SK-N-SH (cell line): ENCODE measurements at regions not wholly inside any gene's neighbourhood (a gene's known extent, or its start where the extent isn't known, plus 50 kb on each side); places are given as distances from the start of the nearest gene placed in this dataset.

ENCODE experiments used
- CTCF ChIA-PET: fragments of 300-600, 350-600 bp; formaldehyde crosslinking; extraction: SDS; loops from one replicate; lab custom pipeline; 2021; lab: Yijun Ruan, JAX
- POLR2A ChIA-PET: fragments of 350-600 bp; sonication (Branson Sonifier 250); formaldehyde crosslinking; extraction: SDS; loops from one replicate; lab custom pipeline; 2020; ENCODE audit warnings: antibody characterized with exemption, inconsistent platforms; lab: Yijun Ruan, JAX
- DNase-seq: peaks from one replicate; pipeline ENCODE4 v3.0.0; 2012
- H2AFZ ChIP-seq: fragments of 200-600 bp; sonication (generic); 2 replicates; pipeline ENCODE4 v1.8.1; 2016; ENCODE audit warnings: antibody characterized with exemption, mild to moderate bottlenecking, low read depth
- H3F3A ChIP-seq: fragments of 200-600 bp; sonication (generic); replicated peaks from 2 replicates; pipeline ENCODE3; 2016; ENCODE audit warnings: antibody characterized with exemption, mild to moderate bottlenecking; ENCODE audit not compliant: insufficient read depth
- H3K27ac ChIP-seq, 2 experiments: fragments of 200-500 bp in 1 of 2; fragments of 200-600 bp in 1 of 2; sonication (Bioruptor generic) in 1 of 2; sonication (generic), shearing (Covaris generic) in 1 of 2; 2 replicates each; pipeline versions ENCODE4 v1.5.1 to v1.6.1; 2014 to 2016; ENCODE audit warnings: low read depth in 2 of 2, inconsistent platforms in 1 of 2, low read length in 1 of 2, mild to moderate bottlenecking in 1 of 2, mixed read lengths in 1 of 2
- H3K27me3 ChIP-seq: fragments of 200-600 bp; sonication (generic), shearing (Covaris generic); 2 replicates; pipeline ENCODE4 v1.6.1; 2016; ENCODE audit warnings: mixed run types; ENCODE audit not compliant: insufficient read depth
- H3K36me3 ChIP-seq, 2 experiments: fragments of 200-500 bp in 1 of 2; fragments of 200-600 bp in 1 of 2; sonication (Bioruptor generic) in 1 of 2; sonication (generic) in 1 of 2; replicated peaks in 1 of 2; 2 replicates each; pipeline versions ENCODE3 to v1.5.1; 2014 to 2016; ENCODE audit warnings: low read length in 1 of 2, mild to moderate bottlenecking in 1 of 2; ENCODE audit not compliant: insufficient read depth in 2 of 2, control insufficient read depth in 1 of 2
- H3K4me1 ChIP-seq, 2 experiments: fragments of 200-500 bp in 1 of 2; fragments of 200-600 bp in 1 of 2; sonication (Bioruptor generic) in 1 of 2; sonication (generic), shearing (Covaris generic) in 1 of 2; 2 replicates each; pipeline versions ENCODE4 v1.5.1 to v1.6.1; 2014 to 2016; ENCODE audit warnings: low read depth in 1 of 2, low read length in 1 of 2, mixed run types in 1 of 2; ENCODE audit not compliant: insufficient read depth in 2 of 2, control insufficient read depth in 1 of 2
- H3K4me2 ChIP-seq: fragments of 200-600 bp; sonication (generic), shearing (Covaris generic); 2 replicates; pipeline ENCODE4 v1.6.1; 2017; ENCODE audit warnings: mixed run types
- H3K4me3 ChIP-seq, 2 experiments: fragments of 200-500 bp in 1 of 2; fragments of 200-600 bp in 1 of 2; sonication (Bioruptor generic) in 1 of 2; sonication (generic), shearing (Covaris generic) in 1 of 2; 2 replicates each; pipeline versions ENCODE4 v1.5.1 to v1.8.1; 2014 to 2016; ENCODE audit warnings: low read depth in 2 of 2, inconsistent platforms in 1 of 2, low read length in 1 of 2, mild to moderate bottlenecking in 1 of 2, mixed read lengths in 1 of 2, moderate library complexity in 1 of 2
- H3K79me2 ChIP-seq: fragments of 200-600 bp; sonication (generic); 2 replicates; pipeline ENCODE4 v1.8.1; 2017; ENCODE audit warnings: mild to moderate bottlenecking; ENCODE audit not compliant: insufficient read depth
- H3K9ac ChIP-seq: fragments of 200-600 bp; sonication (generic); 2 replicates; pipeline ENCODE4 v1.6.1; 2017; ENCODE audit warnings: mixed run types
- H3K9me2 ChIP-seq: fragments of 200-600 bp; sonication (generic); 2 replicates; pipeline ENCODE4 v1.6.1; 2017; ENCODE audit warnings: mixed run types
- H3K9me3 ChIP-seq: fragments of 200-600 bp; sonication (generic); 2 replicates; pipeline ENCODE4 v1.6.1; 2017; ENCODE audit warnings: mixed run types, mild to moderate bottlenecking, moderate library complexity
- H4K20me1 ChIP-seq: fragments of 200-600 bp; sonication (generic); 2 replicates; pipeline ENCODE4 v1.6.1; 2017; ENCODE audit warnings: mild to moderate bottlenecking, mixed run types; ENCODE audit not compliant: insufficient read depth
- ELF1 ChIP-seq: IDR thresholded peaks from 2 replicates; pipeline ENCODE4 v1.4.0; 2012
- EP300 ChIP-seq, 2 experiments: IDR thresholded peaks; 2 replicates each; pipeline versions ENCODE4 v1.4.0 to v1.6.1; 2012; ENCODE audit warnings: borderline replicate concordance in 1 of 2, low read depth in 1 of 2, low read length in 1 of 2
- FOSL2 ChIP-seq: IDR thresholded peaks from 2 replicates; pipeline ENCODE4 v1.4.0; 2012; ENCODE audit warnings: low read depth, mild to moderate bottlenecking, moderate library complexity, borderline replicate concordance
- FOXJ3 ChIP-seq: sonication (generic); formaldehyde crosslinking; IDR thresholded peaks from 2 replicates; pipeline ENCODE4 v1.5.1; 2020; ENCODE audit warnings: mild to moderate bottlenecking, missing genetic modification reagents
- GATA2 ChIP-seq: sonication (generic); formaldehyde crosslinking; IDR thresholded peaks from 2 replicates; pipeline ENCODE4 v1.5.0; 2020; ENCODE audit warnings: mild to moderate bottlenecking, missing genetic modification reagents
- MXI1 ChIP-seq: IDR thresholded peaks from 2 replicates; pipeline ENCODE4 v1.6.1; 2012; ENCODE audit warnings: mild to moderate bottlenecking, low read depth, low read length, improper control_type of control experiment
- RCOR1 ChIP-seq: fragments of 150-350 bp; IDR thresholded peaks from 2 replicates; pipeline ENCODE4 v1.6.1; 2017; ENCODE audit warnings: antibody characterized with exemption, low read length
- SIN3A ChIP-seq: IDR thresholded peaks from 2 replicates; pipeline ENCODE4 v1.6.1; 2012; ENCODE audit warnings: low read depth, mild to moderate bottlenecking, low read length, moderate library complexity, borderline replicate concordance
- TAF1 ChIP-seq: IDR thresholded peaks from 2 replicates; pipeline ENCODE4 v1.6.1; 2012; ENCODE audit warnings: low read depth, mild to moderate bottlenecking, low read length, moderate library complexity, borderline replicate concordance
- TEAD4 ChIP-seq: IDR thresholded peaks from 2 replicates; pipeline ENCODE4 v1.4.0; 2012; ENCODE audit warnings: mild to moderate bottlenecking, borderline replicate concordance; ENCODE audit not compliant: insufficient read depth
- YY1 ChIP-seq: IDR thresholded peaks from 2 replicates; pipeline ENCODE4 v1.4.0; 2012; ENCODE audit warnings: low read depth, mild to moderate bottlenecking
- WGBS: methylation state at CpG from one replicate; pipeline ENCODE4 v1.1.6; 2017; ENCODE audit warnings: low lambda C conversion rate; 5-methylcytosine and 5-hydroxymethylcytosine counted together
- TF ChIP-seq, protein P1 (sequence below): fragments of 150-350 bp; IDR thresholded peaks from 2 replicates; pipeline ENCODE4 v1.6.1; 2017; ENCODE audit warnings: antibody characterized with exemption, low read length, low read depth, borderline replicate concordance
- TF ChIP-seq, protein P2 (sequence below): fragments of 200-600 bp; sonication (generic); IDR thresholded peaks from 2 replicates; pipeline ENCODE4 v1.6.1; 2017; ENCODE audit warnings: antibody characterized with exemption, mild to moderate bottlenecking, moderate library complexity
- TF ChIP-seq, protein P3 (sequence below): IDR thresholded peaks from 2 replicates; pipeline ENCODE4 v1.4.0; 2012; ENCODE audit warnings: low read depth, borderline replicate concordance
- TF ChIP-seq, protein P4 (sequence below): IDR thresholded peaks from 2 replicates; pipeline ENCODE4; 2012

DNA sequence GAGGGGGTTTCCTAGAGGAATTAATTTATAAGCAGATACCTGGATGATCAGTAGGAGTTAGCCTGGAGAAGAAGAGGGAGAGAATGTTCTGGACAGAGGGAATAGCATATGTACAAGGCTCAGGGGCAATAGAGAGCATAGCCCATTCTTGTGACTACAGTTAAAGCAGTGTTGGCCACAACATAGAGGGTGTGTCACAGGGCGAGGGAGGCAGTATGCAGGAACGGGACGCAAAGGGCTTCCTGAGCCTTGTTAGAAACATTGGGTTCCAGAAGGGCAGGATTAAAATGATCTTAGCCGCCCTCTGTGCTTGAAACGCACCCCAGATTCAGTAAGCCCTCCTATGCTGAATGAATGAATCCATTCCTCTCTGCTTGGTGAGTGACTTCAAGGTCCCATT is 142.2 kb upstream of the PWP1 start:
- Histone ChIP-seq H4K20me1 (no peaks in the 10 kb centered on the region), H3K27ac (no peak overlapping the region), H3K9ac (no peak overlapping the region), H3K4me2 (no peak overlapping the region), H3K4me3 (no peak overlapping the region), H3F3A (no peaks in the 10 kb centered on the region), H3K9me3 (no peaks in the 10 kb centered on the region), H3K27me3 (no peaks in the 10 kb centered on the region), H3K9me2 (no peaks in the 10 kb centered on the region), H2AFZ (no peak overlapping the region), H3K4me1 (no peaks in the 10 kb centered on the region), H3K79me2 (no peaks in the 10 kb centered on the region), H3K36me3 (no peaks in the 10 kb centered on the region)
- POLR2A ChIA-PET: no interaction called here
- CTCF ChIA-PET: no interaction called here
- DNase-seq: no peak
- no peak for TF ChIP-seq RCOR1
- TF ChIP-seq, protein P1, sequence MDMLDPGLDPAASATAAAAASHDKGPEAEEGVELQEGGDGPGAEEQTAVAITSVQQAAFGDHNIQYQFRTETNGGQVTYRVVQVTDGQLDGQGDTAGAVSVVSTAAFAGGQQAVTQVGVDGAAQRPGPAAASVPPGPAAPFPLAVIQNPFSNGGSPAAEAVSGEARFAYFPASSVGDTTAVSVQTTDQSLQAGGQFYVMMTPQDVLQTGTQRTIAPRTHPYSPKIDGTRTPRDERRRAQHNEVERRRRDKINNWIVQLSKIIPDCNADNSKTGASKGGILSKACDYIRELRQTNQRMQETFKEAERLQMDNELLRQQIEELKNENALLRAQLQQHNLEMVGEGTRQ: no peak
- WGBS: 73% methylated on average over 5 of the region's 5 CpGs

DNA sequence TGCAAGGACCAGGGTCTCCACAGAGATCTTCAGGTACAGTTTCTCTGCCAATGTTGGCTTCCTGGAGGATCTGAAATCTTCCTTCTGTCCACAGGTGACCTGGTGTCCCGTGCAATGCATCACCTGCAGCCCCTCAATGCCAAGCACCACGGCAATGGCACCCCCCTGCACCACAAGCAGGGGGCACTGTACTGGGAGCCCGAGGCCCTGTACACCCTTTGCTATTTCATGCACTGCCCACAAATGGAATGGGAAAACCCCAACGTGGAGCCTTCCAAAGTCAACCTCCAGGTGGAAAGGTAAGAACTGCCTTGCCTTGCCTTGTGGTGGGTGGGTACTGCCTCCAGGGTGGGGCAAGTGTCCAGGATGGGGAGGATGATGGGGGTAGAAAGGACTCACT is 141.8 kb upstream of the PWP1 start:
- no peaks in the 10 kb centered on the region for H4K20me1 ChIP-seq
- no peaks in the 10 kb centered on the region for H3K27me3 ChIP-seq
- no peaks in the 10 kb centered on the region for H3K36me3 ChIP-seq
- H3K4me3 ChIP-seq: no peak overlapping the region
- no peak overlapping the region for H3K9ac ChIP-seq
- H2AFZ ChIP-seq: no peak overlapping the region
- no peaks in the 10 kb centered on the region for H3K9me2 ChIP-seq
- POLR2A ChIA-PET: no interaction called here
- WGBS: 29% methylated on average over 1 of the region's 4 CpGs
- no peaks in the 10 kb centered on the region for H3F3A ChIP-seq
- DNase-seq: no peak
- no peaks in the 10 kb centered on the region for H3K9me3 ChIP-seq
- TF ChIP-seq EP300 (IDR thresholded peaks at IDR 0.05; ENCODE audit: borderline replicate concordance in 1 of 2, low read depth in 1 of 2, low read length in 1 of 2) (no peak), ELF1 (no peak), TEAD4 (no peak), FOXJ3 (CRISPR knock-in tag) (no peak), MXI1 (no peak), FOSL2 (no peak), TAF1 (no peak), RCOR1 (no peak), YY1 (no peak), GATA2 (CRISPR knock-in tag) (no peak), SIN3A (no peak)
- TF ChIP-seq, protein P2, sequence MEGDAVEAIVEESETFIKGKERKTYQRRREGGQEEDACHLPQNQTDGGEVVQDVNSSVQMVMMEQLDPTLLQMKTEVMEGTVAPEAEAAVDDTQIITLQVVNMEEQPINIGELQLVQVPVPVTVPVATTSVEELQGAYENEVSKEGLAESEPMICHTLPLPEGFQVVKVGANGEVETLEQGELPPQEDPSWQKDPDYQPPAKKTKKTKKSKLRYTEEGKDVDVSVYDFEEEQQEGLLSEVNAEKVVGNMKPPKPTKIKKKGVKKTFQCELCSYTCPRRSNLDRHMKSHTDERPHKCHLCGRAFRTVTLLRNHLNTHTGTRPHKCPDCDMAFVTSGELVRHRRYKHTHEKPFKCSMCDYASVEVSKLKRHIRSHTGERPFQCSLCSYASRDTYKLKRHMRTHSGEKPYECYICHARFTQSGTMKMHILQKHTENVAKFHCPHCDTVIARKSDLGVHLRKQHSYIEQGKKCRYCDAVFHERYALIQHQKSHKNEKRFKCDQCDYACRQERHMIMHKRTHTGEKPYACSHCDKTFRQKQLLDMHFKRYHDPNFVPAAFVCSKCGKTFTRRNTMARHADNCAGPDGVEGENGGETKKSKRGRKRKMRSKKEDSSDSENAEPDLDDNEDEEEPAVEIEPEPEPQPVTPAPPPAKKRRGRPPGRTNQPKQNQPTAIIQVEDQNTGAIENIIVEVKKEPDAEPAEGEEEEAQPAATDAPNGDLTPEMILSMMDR: no peak
- TF ChIP-seq, protein P3, sequence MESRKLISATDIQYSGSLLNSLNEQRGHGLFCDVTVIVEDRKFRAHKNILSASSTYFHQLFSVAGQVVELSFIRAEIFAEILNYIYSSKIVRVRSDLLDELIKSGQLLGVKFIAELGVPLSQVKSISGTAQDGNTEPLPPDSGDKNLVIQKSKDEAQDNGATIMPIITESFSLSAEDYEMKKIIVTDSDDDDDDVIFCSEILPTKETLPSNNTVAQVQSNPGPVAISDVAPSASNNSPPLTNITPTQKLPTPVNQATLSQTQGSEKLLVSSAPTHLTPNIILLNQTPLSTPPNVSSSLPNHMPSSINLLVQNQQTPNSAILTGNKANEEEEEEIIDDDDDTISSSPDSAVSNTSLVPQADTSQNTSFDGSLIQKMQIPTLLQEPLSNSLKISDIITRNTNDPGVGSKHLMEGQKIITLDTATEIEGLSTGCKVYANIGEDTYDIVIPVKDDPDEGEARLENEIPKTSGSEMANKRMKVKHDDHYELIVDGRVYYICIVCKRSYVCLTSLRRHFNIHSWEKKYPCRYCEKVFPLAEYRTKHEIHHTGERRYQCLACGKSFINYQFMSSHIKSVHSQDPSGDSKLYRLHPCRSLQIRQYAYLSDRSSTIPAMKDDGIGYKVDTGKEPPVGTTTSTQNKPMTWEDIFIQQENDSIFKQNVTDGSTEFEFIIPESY: no peak
- TF ChIP-seq, protein P4, sequence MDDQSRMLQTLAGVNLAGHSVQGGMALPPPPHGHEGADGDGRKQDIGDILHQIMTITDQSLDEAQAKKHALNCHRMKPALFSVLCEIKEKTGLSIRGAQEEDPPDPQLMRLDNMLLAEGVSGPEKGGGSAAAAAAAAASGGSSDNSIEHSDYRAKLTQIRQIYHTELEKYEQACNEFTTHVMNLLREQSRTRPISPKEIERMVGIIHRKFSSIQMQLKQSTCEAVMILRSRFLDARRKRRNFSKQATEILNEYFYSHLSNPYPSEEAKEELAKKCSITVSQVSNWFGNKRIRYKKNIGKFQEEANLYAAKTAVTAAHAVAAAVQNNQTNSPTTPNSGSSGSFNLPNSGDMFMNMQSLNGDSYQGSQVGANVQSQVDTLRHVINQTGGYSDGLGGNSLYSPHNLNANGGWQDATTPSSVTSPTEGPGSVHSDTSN: no peak
- TF ChIP-seq, protein P1: no peak
- H3K4me2 ChIP-seq: no peak overlapping the region
- H3K79me2 ChIP-seq: no peaks in the 10 kb centered on the region
- CTCF ChIA-PET: no interaction called here
- no peaks in the 10 kb centered on the region for H3K4me1 ChIP-seq
- no peak overlapping the region for H3K27ac ChIP-seq
